ENCODE measurements at regions not wholly inside any gene's neighbourhood (a gene's known extent, or its start where the extent isn't known, plus 50 kb on each side); places are given as distances from the start of the nearest gene placed in this dataset.

DNA sequence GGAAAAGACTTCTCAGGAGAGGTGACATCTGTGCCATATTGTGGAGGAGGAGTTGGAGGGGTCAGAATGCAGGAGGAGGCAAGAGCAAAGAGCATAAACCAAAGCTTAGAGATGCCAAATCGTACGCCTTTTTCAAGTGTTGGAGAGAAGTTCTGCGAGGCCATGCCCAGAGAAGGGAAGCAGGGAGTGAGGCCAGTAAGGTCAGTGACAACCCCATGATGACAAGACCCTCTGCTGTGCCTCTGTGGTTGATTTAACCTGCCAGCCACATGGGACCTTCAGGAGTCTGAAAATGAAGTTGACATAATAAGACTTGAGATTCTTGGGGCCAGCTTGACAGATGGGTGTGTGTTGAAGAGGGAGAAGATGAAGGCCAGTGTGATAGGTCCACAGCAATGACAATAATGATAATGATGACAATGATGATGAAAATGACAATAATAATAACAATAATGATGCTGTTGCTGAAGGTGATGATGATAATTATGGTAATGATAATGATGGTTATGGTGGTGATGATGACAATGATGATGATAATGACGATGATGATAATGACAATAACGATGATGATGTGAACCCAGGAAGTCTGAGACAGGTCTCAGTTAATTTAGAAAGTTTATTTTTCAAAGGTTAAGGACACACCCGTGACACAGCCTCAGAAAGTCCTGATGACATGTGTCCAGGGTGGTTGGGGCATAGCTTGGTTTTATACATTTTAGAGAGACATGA lies 152.6 kb upstream of the B3GAT1 start:
- TF ChIP-seq, protein P1, sequence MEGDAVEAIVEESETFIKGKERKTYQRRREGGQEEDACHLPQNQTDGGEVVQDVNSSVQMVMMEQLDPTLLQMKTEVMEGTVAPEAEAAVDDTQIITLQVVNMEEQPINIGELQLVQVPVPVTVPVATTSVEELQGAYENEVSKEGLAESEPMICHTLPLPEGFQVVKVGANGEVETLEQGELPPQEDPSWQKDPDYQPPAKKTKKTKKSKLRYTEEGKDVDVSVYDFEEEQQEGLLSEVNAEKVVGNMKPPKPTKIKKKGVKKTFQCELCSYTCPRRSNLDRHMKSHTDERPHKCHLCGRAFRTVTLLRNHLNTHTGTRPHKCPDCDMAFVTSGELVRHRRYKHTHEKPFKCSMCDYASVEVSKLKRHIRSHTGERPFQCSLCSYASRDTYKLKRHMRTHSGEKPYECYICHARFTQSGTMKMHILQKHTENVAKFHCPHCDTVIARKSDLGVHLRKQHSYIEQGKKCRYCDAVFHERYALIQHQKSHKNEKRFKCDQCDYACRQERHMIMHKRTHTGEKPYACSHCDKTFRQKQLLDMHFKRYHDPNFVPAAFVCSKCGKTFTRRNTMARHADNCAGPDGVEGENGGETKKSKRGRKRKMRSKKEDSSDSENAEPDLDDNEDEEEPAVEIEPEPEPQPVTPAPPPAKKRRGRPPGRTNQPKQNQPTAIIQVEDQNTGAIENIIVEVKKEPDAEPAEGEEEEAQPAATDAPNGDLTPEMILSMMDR (IDR thresholded peaks at IDR 0.05), result no peak
- TF ChIP-seq EZH2 (IDR thresholded peaks at IDR 0.05) (no peak), EZH2phosphoT487 (IDR thresholded peaks at IDR 0.05) (no peak)
